Endothelial cell of umbilical vein (primary cell): ENCODE measurements at regions not wholly inside any gene's neighbourhood (a gene's known extent, or its start where the extent isn't known, plus 50 kb on each side); places are given as distances from the start of the nearest gene placed in this dataset.

Experiments
- CTCF ChIP-seq, 2 donors: IDR thresholded peaks; 1 replicate in 1 of 2; 2 replicates in 1 of 2; pipeline ENCODE4 v1.5.1; 2011; ENCODE audit warnings: low read length in 2 of 2, mild to moderate bottlenecking in 2 of 2, moderate library complexity in 2 of 2, control low read depth in 1 of 2, inconsistent platforms in 1 of 2, low read depth in 1 of 2; ENCODE audit not compliant: insufficient read depth in 1 of 2; ENCODE audit errors: extremely low read depth in 1 of 2
- POLR2AphosphoS5 ChIP-seq: IDR thresholded peaks from 2 replicates; pipeline ENCODE4 v1.6.1; 2012; ENCODE audit warnings: low read depth, mild to moderate bottlenecking, control low read depth, low read length, moderate library complexity; ENCODE audit not compliant: insufficient read depth

- no peak for TF ChIP-seq CTCF (IDR thresholded peaks at IDR 0.05; ENCODE audit: extremely low read depth in 1 of 2, insufficient read depth in 1 of 2, low read depth in 1 of 2, low read length in 2 of 2)
- no peak for TF ChIP-seq POLR2AphosphoS5
Observed at GRCh38 chr9:85178474-85178873, 508.9 kb downstream of the NTRK2 start.
